Hematopoietic multipotent progenitor cell treated with erythropoietin and hydrocortisone succinate and interleukin-3 and kit ligand, for 6 days (in vitro differentiated cells): ENCODE measurements at regions not wholly inside any gene's neighbourhood (a gene's known extent, or its start where the extent isn't known, plus 50 kb on each side); places are given as distances from the start of the nearest gene placed in this dataset.

Experiments used
- DNase-seq: peaks from one replicate; pipeline ENCODE4 v3.0.0-alpha.2; 2015

- peak; percentile 34 for DNase-seq
Observed at GRCh38 chr3:42345811-42346210, 64.6 kb downstream of the LYZL4 start.

- no peak for DNase-seq
Observed at GRCh38 chr3:42340466-42340865, 69.9 kb downstream of the LYZL4 start.

- DNase-seq = no peak
Observed at GRCh38 chr3:42339321-42339720, 71.1 kb downstream of the LYZL4 start.

- DNase-seq = peak; percentile 5
Observed at GRCh38 chr3:42336103-42336502, 70.1 kb upstream of the CCK start.

- DNase-seq = no peak
Observed at GRCh38 chr3:42317137-42317536, 51.2 kb upstream of the CCK start.
